GM19467 (cell line): ENCODE measurements at regions not wholly inside any gene's neighbourhood (a gene's known extent, or its start where the extent isn't known, plus 50 kb on each side); places are given as distances from the start of the nearest gene placed in this dataset.

Experiments used
- ATAC-seq: cut with Tn5 transposase; IDR thresholded peaks from one replicate; pipeline ENCODE4 v1.9.1; 2021; ENCODE audit warnings: mild to moderate bottlenecking, moderate library complexity; ENCODE audit not compliant: unreplicated experiment

DNA sequence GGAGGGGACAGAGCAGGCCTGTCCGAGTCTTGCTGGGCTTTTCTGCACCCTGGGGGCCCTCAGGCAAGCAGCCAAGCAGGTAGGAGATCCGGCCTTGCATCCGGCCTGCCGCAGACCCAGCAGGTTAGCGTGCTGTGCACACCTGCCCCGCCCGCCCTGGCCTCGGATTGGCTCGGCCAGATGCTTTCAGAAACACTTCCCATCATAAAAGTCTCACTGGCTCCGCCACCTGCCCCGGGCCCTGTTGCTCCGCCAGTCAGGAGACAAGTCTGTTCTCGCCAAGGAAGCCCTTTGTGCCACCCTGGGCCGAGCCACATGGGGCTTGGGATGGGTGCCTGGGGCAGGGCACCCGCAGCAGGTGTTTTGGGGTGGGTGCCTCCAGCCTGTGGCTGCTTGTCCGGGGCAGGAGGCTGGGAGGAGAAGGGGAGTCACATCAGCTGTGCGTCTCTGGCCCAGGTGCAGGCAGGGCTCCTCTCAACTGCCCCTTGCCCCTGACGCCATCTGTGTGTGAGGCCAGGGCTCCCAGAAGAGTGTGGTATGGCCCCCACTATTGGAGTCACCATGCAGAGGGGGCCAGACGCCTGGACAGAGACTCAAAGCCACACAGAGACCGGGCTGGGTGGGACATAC, 228.2 kb upstream of the GSE1 start:
- no peak for ATAC-seq

DNA sequence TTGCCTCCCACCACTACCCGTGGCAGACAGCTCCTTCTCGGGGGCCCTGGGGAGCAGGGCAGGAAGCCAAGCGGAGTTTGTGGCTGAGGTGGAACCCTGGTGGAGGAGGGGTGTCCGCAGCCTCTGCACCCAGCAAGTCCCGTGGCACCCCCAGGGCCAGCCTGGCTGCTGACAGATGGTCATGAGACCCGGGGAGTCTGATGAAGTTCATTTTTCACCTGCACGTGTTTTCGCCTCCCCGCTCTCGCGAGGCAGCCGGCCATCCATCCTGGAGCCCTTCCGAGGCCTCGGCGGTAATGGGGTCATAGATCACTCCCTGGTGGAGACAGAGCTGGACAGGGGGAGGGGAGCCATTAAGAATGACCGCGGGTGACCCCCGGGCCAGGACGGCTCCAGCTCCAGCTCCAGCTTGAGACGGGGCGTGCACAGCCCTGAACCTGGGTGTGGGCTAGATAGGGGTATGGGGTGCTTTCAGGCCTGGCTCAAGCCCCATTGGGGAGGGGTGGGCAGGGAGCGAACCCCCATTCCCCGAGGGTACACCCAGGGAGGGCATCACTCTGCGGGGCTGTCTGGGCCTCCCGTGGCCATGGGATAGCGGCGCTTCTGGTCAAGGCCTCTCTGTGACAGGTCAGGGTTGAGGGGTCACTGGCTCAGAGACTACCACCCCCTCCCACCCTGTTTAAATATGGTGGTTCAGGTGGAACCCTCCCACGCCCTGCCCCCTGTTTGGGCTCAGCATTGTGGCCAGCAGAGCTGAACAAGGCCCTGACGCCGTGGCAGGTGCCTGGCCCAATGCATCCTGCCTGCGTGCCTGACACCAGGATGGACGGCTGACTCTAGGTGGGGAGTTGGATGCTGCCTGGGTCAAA, 227.4 kb upstream of the GSE1 start:
- no peak for ATAC-seq

DNA sequence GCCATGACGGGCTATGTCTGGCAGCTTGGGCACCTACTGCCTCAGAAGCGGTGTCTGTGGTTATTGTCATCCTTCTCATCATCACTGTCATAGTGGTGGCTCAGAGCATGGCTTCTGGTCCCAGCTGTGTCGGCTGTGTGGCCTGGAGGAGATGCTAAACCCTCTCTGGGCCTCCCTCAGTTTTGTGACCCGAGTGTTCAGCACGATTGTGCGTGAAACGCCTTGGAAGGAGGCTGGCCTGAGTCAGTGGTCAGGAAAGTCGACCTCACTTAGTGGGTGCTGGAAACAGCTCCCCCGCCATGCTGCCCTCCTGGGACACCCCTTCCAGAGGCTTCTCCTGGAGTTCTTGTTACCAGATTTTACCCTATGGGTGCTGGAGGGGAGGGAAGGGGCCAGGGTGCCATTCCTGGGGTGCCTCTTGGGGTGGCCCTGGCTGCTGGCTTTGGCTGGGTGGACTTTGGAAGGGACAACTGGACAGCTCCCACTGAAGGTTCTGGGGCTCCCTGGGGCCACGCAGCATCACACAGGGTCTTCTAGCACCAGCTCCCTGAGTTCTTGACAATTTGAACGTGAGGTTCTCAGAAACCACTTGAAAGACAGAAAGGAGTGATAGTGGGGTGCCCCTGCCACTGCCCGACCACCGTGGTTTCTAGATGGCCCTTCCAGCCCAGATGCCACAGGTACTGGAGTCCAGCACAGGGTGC, 226.5 kb upstream of the GSE1 start:
- no peak for ATAC-seq

DNA sequence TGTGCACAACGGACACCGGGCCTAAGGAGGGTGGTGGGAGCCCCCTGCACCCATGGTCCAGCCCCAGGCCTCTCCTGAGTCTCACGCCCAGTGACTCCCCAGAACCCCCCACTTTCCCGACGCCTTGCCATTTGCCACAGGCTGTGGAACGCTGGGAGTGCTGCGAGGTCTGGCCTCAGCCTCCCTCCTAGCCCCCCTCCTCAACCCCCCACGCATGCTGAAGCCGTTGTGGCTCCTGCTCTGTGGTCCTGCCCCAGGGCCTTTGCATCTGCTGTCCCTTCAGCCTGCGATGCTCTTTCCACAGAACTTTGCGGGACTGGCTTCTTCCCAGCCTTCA, 226.0 kb upstream of the GSE1 start:
- no peak for ATAC-seq

DNA sequence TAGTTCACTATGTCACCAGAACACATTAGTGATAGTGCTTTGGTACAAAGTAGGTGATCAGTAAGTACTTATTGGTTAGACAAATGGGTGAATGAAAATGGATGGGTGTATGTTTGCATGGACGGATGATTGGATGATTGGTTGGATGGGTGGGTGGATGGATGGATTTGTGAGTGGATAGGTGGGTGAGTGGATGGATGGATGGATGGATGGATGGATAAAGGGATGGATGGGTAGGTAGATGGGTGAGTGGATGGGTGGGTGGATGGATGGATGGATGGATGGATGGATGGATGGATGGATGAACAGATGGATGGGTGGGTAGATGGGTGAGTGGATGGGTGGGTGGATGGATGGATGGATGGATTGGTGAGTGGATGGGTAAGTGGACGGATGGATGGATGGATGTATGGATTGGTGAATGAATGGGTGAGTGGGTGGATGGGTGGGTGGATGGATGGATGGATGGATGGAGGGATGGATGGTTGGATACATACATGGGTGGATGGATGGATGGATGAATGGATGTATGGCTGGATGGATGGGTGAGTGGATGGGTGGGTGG, 225.3 kb upstream of the GSE1 start:
- no peak for ATAC-seq

DNA sequence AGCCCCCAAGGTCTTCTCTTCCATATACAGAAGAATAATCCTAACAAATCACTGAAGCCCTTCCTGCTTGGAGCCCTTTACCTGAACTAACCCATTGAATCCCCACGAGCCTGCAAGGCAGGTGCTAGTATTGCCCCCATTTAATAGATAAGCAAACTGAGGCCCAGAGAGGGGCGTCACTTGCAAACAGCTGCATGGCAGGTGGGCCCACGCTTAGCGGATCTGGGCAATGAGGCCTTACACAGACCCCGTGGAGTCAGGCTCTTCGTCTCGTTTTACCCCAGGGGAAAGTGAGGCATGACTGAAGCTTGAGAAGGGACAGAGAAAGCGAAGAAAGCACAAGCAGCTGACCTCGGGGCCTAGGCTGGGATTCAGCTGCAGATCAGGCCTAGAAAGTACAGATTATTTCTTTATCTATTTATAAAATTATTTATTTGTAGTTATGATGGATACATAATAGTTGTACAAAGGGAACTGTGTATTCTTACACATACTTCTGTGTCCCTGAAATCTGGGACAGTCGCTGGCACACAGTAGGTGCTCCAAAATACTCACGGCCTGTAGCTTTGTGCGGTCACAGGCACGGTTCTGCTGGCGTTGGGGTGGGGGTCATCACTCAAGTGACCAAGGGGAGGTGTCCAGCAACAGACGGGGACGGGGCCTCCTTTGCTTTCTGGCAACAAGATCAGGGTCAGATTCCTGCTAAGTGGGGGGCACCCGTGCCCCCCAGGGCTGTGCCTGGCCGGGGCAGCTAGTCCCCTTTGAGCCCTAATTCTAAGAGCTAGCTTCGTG, 223.2 kb upstream of the GSE1 start:
- ATAC-seq = no peak

DNA sequence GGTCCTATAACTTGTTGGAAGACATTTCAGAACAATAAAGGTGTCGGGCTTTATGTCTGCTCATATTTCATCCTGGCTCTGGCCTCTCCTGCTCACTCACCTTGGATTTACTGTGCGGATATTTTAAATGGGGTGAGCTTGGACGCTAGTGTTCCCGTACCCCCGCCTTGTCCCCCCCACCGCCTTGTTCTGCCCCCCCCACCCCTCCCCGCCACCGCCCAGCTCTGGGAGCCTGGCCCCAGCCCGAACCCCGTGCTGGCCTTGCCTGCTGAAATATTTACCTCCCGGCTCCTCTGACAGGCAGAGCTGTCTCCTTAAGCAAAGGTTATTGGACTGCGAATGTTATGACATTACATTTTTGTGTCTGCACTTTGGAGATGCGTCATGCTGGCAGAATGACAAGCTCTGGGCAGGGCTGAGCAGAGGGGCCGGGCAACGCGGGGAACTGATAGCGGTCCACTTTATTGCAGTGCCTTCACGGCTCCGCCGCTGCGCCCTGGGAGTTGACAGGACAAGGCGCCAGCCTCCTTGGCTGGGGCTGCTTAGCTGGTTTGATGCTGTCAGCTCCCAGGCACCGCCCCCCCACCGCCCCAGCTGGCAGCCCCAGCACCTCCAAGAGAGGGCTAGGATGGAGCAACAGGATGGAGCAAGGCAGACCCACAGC, 222.5 kb upstream of the GSE1 start:
- ATAC-seq = no peak

DNA sequence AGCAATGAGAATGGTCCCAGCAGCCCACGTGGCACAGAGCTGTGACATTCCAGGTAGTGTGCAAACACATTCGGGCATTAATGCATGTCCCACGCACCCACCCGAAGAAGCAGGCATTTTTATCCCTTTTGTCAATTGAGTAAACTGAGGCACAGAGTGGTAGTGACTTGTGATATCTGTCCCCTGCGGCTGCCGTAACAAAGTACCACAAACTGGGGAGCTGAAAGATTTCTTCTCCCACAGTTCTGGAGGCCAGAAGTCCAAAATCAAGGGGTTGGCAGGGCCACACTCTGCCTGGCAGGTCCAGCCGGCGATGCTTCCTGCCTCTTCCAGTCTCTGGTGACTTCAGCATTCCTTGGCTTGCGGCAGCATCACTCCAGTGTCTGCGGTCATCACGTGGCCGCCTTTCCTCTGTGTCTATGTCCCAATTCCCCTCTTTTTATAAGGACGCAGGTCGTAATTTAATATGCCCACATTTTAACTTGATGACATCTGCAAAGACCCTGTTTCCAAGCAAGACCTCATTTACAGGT, 221.9 kb upstream of the GSE1 start:
- no peak for ATAC-seq

DNA sequence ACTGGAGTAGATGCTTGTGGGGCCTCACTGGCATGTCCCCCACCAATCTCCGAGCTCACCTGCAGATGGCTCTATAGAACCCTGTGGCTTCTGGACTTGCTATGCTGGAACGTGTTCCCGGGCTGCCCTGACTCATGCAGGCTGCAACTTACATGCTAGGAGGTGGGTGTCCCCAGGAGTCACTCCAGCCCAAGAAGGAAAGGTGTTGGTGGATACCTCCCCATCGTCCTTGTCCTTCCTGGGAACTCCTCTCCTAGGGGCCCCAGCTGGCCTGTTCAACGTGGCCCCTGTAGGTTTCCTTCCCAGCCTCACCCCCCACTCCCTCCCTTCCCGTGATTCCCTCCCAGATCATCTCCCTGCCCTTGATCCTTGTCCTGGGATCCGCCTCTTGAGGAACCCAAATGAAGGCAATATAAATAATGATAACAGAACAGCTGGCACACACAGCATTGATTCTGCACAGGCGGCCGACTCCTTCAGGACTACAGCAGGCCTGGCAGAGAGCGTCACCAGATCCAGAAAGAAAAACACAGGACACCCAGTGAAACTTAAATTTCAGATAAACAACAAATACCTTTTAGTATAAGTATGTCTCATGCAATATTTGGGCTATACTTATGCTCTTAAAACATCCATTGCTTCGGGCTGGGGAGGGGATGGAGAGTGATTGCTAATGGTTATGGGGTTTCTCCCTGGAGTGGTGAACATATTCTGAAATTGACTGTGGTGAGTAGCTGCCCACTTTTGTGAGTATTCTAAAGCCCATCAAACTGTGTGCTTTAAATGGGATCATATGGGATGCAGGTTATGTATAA, 221.1 kb upstream of the GSE1 start:
- no peak for ATAC-seq

DNA sequence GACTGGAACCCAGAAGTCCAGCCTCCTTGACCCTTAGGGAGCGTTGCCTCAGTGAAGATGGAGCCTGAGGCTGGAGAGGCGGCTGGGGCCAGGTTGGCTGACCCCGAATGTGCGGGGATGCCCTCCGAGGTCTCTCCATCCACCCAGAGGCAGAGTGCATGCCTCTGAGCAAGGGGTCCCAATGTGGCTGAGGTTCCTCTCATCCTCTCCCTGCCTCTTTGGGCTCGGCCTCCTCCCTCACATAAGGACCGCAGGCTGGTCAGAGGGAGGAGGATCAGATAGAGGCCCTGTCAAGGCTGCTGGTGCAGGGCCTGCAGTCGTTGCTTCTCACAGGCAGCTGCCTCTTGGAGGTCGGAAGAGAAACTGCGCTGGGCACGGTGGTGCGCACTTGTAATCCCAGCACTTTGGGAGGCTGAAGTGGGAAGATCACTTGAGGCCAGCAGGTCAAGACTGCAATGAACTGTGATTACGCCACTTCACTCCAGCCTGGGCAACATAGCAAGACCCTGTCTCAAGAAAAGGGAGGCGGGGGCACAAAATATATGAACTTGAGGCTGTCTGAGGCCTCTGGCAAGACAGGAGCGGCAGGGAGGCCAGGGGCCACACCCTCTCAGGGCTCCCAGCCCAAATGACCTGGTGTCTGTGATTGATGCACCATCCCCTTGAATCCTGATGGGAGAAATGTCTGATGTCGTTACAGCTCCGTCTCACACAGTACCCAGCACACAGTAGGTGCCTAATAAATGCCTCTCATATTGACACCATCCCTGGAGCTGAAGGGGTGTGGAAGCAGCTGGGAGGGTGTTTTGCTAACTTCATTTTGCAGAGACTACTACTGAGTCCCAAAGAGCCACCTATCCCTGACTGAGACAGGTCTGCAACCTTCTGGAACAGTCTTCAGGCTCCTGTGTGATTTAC, 220.1 kb upstream of the GSE1 start:
- ATAC-seq = no peak

DNA sequence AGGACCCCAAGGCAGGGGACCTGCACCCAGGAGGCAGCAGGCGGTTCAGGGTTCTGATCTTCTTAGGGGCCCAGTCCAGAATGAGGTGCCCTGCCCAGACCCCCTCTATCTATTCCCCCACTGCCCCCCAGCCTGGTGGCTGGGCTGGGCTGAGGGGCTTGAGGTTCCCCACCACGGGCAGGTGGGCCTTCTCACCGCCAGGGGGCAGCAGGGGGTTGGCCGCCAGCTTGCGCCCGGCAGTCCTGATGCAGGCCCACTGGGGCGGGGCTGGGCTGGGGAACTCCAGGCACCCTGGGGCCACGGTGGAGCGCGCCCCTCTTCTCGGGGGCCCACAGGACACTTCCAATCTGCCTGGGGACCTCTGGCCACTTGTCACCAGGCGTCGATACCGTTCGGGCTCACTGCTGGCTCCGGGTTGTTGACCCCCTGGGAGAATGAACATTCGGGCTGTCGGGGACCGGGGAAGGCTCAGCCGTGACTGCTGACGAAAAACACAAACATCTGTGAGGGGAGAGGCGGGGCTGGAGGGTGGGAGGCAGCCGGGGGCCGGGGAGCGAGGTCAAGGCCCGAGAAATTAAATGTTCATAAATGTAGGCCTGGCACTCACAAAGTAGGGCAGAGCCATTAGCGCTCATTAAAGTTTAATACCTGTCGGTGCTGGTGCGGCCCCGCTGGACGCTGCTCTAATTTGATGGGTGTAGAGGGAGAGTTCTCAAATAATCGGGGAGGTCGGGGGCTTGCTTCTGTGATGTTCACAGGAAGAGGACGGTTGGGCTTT, 219.3 kb upstream of the GSE1 start:
- ATAC-seq = no peak

DNA sequence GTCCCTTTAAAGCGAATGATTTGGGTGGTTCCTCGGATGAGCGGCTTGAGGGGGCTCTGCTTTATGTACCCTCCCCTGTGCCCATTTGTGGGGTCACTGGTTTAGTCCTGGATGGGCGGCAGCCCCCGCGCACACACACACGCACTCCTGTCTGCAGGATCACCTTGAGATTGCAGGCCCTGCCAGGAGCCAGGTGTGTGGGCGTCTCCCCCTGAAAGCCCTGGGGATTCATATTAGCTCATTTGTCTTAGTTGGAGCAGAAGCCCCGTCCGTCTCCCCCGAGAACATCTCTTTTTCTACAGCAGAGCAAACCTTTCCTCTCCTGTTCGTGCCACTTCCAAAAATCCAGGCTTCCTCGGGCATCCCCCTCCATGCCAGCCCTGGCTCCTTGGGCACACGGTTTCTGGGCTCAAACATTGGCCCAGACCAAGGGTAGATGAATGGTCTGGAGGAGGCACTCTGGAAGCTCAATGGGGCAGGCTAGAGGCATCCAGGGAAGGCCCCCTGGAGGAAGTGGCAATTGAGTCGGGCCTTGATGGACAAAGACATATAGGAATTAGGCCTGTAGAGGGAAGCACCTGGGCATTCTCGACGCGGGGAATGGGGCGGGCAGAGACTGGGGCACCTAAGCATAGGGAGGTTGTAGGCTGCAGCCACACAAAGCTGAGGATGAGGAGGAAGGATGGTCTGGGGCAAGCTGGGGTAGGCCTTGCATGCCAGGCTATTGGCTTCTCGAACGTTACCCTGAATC, 218.5 kb upstream of the GSE1 start:
- no peak for ATAC-seq

DNA sequence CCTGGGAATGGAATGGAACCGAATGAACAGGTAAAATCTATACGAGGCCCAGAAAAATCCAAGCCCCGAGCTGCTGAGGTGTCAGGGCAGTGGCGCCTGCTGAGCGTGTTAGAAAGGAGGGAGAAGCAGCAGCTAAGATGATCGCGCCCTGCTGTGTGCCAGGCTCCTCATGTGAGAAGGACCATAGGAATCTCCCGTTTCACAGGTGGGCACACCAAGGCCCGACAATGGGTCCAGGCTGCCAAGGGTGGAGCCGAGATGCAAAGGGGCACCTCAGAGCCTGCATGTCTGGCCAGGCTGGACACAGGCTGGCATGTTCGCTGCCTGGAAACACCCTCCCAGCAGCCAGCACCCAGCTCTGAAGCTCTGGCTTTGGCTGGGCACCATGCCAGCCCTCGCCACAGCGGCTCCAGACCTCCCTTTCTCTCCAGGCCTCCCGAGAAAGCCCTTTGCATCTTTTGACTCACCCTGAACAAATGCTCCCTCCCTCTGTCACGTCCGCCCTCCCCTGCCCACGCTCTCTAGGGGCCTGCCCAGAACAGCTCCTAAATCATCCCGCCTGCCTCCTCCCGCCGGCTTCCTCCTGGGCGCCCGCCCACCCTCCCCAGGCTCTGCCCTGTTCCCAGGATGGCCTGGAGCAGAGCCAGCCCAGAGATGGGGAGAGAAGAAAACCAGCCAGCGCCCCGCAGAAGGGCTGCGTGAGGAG, 217.8 kb upstream of the GSE1 start:
- no peak for ATAC-seq

DNA sequence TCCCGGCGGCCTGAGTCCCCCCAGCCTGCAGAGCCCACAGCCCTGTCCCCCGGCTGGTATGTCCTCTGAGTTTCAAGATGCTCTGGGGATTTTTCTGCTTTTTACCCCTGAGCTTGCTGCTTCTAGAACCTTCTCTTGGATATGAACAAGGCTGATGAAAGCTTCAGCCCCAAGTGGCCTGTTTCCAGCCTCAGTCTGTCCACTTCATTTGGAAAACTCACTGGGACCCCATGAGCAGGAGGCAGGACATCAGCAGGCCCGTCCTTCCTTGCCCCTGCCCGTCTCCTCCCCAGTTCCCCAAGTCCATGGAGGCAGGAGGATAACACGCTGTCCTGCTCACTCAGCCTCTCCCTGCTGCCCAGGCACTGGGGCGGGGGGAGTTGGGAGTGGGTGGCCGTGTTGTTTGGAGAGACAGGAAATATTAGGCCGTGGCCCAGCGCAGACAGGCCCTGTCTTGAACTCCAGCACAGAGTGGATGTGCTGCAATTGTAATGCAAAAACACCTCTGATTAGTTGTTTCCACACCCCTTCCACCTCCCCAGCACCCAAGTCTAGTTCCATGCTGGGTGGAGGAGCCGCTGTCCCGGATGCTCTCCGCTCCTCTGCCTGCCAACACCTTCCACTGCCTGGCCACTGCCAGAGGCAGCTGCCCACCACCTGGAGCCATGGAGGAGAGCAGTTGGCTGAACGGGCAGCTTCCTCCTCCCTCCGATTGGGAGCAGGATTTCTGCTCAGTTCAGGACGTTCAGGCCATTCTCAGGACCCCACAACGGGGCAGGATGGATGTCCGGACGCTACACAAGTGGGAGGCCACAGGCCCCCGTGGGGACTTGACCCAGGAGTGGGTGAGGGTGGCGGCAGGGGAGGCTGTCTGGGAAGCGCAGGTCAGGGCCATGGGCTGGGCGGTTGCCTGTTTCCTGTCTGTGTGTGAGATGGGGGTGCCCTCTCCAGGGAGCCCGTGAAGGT, 216.9 kb upstream of the GSE1 start:
- no peak for ATAC-seq
